ENCODE measurements at regions not wholly inside any gene's neighbourhood (a gene's known extent, or its start where the extent isn't known, plus 50 kb on each side); places are given as distances from the start of the nearest gene placed in this dataset.

- TF ChIP-seq SMC3 (IDR thresholded peaks at IDR 0.05; ENCODE audit: low read depth, low read length) (no peak), RCOR1 (IDR thresholded peaks at IDR 0.05; ENCODE audit: low read length) (no peak), FOSL2 (IDR thresholded peaks at IDR 0.05; ENCODE audit: borderline replicate concordance, low read depth) (no peak), POLR2AphosphoS5 (IDR thresholded peaks at IDR 0.05; ENCODE audit: low read depth, low read length) (no peak), EP300 (IDR thresholded peaks at IDR 0.05; ENCODE audit: borderline replicate concordance in 1 of 2, low read depth in 1 of 2, low read length in 1 of 2) (no peak), RAD21 (IDR thresholded peaks at IDR 0.05; ENCODE audit: low read length) (no peak), TAF1 (IDR thresholded peaks at IDR 0.05; ENCODE audit: borderline replicate concordance, low read depth, low read length) (no peak)
- TF ChIP-seq, protein P1, sequence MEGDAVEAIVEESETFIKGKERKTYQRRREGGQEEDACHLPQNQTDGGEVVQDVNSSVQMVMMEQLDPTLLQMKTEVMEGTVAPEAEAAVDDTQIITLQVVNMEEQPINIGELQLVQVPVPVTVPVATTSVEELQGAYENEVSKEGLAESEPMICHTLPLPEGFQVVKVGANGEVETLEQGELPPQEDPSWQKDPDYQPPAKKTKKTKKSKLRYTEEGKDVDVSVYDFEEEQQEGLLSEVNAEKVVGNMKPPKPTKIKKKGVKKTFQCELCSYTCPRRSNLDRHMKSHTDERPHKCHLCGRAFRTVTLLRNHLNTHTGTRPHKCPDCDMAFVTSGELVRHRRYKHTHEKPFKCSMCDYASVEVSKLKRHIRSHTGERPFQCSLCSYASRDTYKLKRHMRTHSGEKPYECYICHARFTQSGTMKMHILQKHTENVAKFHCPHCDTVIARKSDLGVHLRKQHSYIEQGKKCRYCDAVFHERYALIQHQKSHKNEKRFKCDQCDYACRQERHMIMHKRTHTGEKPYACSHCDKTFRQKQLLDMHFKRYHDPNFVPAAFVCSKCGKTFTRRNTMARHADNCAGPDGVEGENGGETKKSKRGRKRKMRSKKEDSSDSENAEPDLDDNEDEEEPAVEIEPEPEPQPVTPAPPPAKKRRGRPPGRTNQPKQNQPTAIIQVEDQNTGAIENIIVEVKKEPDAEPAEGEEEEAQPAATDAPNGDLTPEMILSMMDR (IDR thresholded peaks at IDR 0.05), result no peak
Observed at GRCh38 chr13:97758317-97758716, 195.2 kb upstream of the IPO5 start.
